SK-N-DZ (cell line): ENCODE measurements at regions not wholly inside any gene's neighbourhood (a gene's known extent, or its start where the extent isn't known, plus 50 kb on each side); places are given as distances from the start of the nearest gene placed in this dataset.

ENCODE experiments used
- DNase-seq: peaks from one replicate; pipeline ENCODE4 v3.0.0-alpha.2; 2015; ENCODE audit warnings: low spot score

DNA sequence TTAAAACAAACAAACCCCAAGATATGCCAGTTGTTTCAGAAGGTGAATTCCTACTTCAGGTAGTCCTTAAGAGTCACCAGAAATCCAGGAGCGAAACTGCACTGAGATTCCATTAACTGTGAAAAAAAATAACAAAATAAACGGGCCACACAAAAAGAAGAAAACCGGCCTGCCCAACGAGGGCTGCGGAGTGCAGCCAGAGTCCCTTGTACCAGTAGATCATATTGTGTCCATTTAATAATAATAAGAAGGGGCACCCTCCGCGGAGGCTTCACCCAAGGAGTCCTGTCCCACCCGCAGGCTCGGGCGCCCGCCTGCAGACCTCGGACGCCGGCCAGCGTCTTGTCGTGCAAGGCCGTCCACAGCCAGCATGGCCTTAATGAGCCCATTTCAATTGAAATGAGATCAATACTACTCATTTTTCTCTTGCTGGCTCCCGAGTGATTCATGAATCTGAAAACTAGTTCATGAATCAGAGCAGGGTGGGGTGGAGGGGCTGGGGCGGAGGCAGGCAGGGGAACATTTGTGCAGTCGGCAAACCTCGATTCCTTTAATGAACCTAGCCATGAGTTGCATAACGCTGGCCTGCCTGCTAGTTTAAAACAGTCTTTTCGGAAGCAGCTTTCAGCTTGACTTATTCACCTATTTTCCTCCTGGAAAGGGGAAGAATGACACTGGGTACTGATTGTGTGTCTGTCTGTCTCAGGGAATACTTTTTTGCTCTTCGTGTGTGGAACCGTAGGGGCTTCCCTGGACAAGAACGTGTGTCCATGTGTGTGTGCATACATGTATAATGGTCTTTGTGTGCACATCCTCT is 113.1 kb upstream of the IRF2BP2 start:
- no peak for DNase-seq

GRCh38 chr1:234722270-234722704 is 112.3 kb upstream of the IRF2BP2 start:
- no peak for DNase-seq

DNA sequence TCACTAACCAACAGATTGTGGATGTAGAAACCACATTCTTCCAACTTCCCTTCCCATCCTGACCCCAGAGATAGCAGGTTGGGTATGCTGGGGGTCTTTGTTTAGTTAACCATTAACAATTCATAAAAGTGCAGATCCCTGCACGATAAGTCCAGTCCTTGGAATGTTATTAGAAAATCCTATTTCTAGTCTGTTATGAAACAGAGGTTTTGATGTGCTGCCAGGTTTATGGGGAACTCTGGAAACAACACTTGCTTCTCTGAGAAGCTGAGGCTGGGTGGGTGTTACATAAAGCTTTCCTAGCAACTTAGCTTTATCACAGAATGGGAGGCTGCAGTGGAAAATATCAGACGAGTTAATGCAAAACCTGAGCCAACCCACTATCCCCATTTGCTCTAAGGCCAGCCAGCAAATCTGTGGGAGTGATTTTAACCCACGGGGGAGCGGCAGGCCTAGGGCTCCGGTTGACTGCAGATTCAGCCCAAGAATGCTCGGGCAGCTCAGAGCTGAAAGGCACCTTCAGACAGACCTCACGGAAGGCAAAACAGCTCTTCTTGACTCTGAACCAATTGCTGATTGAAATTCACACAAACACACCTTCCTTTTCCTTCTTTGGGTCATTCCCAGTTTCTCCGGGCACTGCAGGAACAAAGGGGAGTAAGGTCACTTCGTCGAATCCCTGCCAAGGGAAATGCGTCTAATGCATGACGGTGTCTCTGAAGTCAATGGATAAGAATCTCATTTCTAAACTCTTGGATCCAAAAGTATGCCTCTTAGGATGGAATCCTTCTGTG is 111.7 kb upstream of the IRF2BP2 start:
- DNase-seq, result no peak

GRCh38 chr1:234720709-234721441 is 110.9 kb upstream of the IRF2BP2 start:
- no peak for DNase-seq

GRCh38 chr1:234719454-234720251 is 109.7 kb upstream of the IRF2BP2 start:
- no peak for DNase-seq

- DNase-seq, result no peak
Observed at GRCh38 chr1:234718496-234719453, 108.8 kb upstream of the IRF2BP2 start.

GRCh38 chr1:234716908-234717375 is 107.0 kb upstream of the IRF2BP2 start:
- DNase-seq, result no peak

DNA sequence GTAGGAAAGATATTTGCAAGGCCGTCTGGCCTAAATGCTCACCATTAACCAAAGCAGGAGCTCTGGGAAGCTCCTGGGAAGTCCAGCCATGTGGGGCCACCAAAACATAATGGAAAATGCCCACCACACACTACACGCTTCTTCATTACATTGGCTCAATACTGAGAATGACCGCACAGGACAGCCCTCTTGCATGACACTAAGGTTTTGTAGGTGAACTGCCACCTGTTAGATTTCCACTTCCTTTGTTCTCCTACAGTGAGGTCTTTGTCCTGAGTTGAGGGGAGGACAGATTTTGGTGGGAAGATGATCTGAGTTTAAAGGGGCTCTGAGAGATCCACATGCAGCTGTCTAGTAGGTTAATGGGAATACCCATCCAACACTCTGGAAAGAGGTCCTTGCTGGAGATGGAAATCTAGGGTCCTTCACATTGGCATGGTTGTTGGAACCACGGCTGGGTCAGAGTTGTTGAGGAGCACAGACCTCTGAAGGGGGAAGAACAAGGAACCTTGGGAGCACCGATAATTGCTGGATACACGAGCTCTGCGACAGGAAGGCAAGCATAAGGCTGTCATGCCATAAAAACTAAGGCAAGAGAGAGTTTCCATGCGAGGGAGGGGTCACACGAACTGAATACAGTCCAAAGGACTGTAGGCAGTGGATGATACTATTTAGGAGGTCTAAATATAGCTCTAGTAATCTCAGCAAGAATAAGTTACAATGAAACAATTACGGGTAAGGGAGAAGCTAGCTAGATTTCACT is 105.5 kb upstream of the IRF2BP2 start:
- no peak for DNase-seq

- DNase-seq, result no peak
Observed at GRCh38 chr1:234713859-234714258, 103.9 kb upstream of the IRF2BP2 start.

- DNase-seq, result no peak
Observed at GRCh38 chr1:234713440-234713839, 103.5 kb upstream of the IRF2BP2 start.

- no peak for DNase-seq
Observed at GRCh38 chr1:234712891-234713305, 102.9 kb upstream of the IRF2BP2 start.

GRCh38 chr1:234710936-234711724 is 101.2 kb upstream of the IRF2BP2 start:
- DNase-seq, result no peak

DNA sequence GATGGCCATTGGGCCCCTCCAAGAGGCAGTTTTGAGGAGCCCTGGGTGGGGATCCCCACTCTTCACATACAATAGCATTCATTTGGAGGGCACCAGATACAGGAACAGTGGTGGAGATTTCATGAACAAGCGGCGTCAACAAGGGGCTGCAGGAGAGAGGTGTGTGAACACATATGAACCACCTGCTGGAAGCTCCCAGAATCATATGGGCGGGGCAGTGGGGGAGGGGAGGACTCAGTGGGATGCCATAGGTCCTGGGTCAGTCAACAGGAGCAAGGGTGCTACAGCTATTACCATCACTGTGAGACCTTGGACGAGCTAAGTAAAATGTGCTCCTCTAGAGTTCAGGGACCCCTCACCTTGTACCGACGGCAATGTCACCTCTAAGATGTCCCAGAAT is 100.4 kb upstream of the IRF2BP2 start:
- no peak for DNase-seq

DNA sequence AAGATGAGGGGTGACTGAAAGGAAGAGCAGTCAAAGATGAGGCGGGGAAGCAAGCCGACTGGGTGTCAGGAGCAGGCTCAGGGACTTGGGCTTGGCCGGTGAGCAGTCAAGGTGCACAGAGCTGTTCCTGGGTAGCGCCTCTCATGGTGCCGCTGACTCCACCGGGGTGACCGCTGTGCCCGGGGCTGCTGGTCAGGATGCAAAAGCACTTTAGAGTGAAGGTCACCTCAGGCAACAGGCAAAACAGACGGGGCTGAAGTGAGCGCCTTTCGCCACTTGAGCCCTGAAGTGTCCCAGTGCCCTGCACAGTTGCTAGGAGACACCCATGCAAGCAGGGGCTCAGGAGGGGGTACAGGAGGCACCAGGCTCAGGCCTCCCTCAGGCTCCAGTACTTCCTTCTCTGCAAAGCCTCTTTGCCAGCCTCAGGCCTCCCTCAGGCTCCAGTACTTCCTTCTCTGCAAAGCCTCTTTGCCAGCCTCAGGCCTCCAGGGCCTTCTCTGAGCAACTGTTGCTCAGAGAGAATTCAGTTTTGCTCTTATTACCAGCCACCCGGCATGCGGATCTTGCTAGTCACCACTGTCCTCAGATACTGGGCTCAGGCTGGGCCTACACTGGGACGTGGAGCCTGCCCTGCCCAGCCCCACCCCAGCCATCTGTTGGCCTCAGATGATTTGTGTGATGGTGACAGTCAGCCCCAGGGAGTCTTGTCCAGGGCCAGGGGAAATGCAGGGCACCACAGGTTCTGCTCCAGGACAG is 99.7 kb upstream of the IRF2BP2 start:
- DNase-seq, result no peak

DNA sequence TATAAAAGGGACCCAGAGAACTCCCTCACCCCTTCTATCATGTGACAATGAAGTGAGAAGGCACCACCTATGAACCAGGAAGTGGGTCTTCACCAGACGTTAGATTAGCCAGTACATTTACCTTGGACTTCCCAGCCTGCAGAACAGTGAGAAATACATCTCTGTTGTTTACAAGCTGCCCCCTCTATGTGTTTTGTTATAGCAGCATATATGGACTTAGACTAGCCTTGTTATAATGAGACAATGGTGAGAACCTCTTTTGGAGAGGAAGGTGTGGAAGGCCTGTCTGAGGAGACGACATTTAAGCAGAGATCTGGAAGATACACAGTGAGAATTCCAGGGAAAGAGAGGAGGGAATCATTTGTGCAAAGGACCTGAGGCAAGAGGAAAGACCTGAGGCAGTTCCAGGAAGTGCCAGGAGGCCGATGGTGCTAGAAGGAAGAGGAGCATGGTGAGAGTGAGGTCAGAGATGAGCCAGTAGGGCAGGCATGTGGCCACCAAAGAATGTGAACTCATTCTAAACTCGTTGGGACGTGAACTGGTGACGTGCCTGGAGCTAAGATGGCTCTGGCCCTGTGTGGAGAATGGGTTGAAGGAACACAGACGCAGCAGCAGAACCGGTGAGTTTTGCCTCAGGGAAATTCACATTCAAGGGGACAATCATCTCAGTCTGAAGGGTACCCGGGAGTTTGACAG is 98.9 kb upstream of the IRF2BP2 start:
- no peak for DNase-seq

GRCh38 chr1:234707641-234708040 is 97.7 kb upstream of the IRF2BP2 start:
- DNase-seq, result no peak

DNA sequence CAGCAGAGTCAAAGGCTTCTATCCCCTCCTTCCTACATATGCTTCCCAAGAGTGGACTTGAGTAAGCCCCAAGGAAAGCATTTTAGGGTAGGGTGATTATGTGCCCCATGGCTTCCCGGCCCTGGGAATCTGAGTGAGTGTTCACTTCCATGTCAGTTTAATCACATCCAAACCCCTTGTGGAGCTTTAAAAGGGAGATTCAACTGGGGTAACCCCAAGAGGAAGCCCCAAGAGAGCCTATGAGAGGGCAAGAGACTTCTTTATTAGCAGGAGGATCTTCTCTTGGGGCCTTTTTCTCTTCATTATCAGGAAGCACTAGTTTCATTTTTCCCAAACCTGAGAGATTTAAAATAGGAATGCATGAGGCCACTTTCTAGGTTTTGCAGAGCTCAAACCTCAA is 97.0 kb upstream of the IRF2BP2 start:
- DNase-seq, result no peak
